ENCODE measurements at regions not wholly inside any gene's neighbourhood (a gene's known extent, or its start where the extent isn't known, plus 50 kb on each side); places are given as distances from the start of the nearest gene placed in this dataset.

GRCh38 chr6:43891072-43891870, 121.3 kb downstream of the VEGFA start (continued):
- peak; percentile 53; the same call in 1 of the 2 replicates for TF ChIP-seq LARP7 (IDR thresholded peaks at IDR 0.05)
- 0 out of 4 replicates have a peak, but pooled peaks of 1 of the 2 experiments have one; percentile 22 for TF ChIP-seq HDAC1 (IDR thresholded peaks at IDR 0.05)

- 64% methylated on average over 17 of the region's 17 CpGs for WGBS (ENCODE audit: insufficient coverage, low coverage, missing lambda C conversion rate)
These were observed 120.4 kb downstream of the VEGFA start for GRCh38 chr6:43890197-43891062.

More at GRCh38 chr6:43890197-43891062, 120.4 kb downstream of the VEGFA start:
- intact Hi-C loops (cut with micrococcal nuclease) = no loop called here
- in situ Hi-C loops (cut with MboI) = no loop called here
- ChIA-PET CTCF (ENCODE audit: low intra/inter-chr PET ratio) (no interaction called here), POLR2A (interaction anchor here (1.1 to 1.8 kb wide), 5 partner anchors 9 to 47 kb away, joined by 3 to 11 read pairs (median 4); no protein-coding TSS in a partner anchor)
- Histone ChIP-seq H3K9me3 (replicated peaks; ENCODE audit: control insufficient read depth, insufficient read depth, low read depth, low read length) (no peaks in the 10 kb centered on the region), H3K4me1 (replicated peaks in 1 of 2; ENCODE audit: control insufficient read depth in 2 of 2, insufficient read depth in 2 of 2, low read length in 2 of 2) (peaks cover 23 to 24% of the 10 kb centered on the region in 2 experiments), H3K36me3 (ENCODE audit: control insufficient read depth, insufficient read depth, low read length) (no peaks in the 10 kb centered on the region), H3K4me2 (ENCODE audit: insufficient read depth, low read length) (no peak overlapping the region), H4K20me1 (replicated peaks; ENCODE audit: control insufficient read depth, insufficient read depth, low read length) (no peaks in the 10 kb centered on the region), H3K9ac (ENCODE audit: insufficient read depth in 1 of 2, low read depth in 2 of 2, low read length in 2 of 2) (peak overlapping the region in 1 of 2 experiments; percentile 43; a peak in 2 of 4 replicates), H3K79me2 (ENCODE audit: control insufficient read depth, insufficient read depth, low read length) (no peaks in the 10 kb centered on the region), H3K9me1 (ENCODE audit: control insufficient read depth, insufficient read depth, low read length) (peaks cover 4% of the 10 kb centered on the region), H3K27ac (ENCODE audit: extremely low read depth, low read depth, low read length) (no peak overlapping the region), H2AFZ (ENCODE audit: low read depth, low read length) (0 out of 2 replicates have a peak overlapping the region, but pooled peaks have one; percentile 18), H3K27me3 (ENCODE audit: control insufficient read depth in 2 of 2, insufficient read depth in 2 of 2, low read length in 2 of 2) (no peaks in the 10 kb centered on the region), H3K4me3 (no peak overlapping the region)
- TF ChIP-seq RBM25 (IDR thresholded peaks at IDR 0.05; ENCODE audit: low read depth, low read length, severe bottlenecking) (peak; percentile 26), ZNF121 (CRISPR knock-in tag; conservative IDR thresholded peaks at IDR 0.05) (no peak), BCOR (IDR thresholded peaks at IDR 0.05) (peak; percentile 74; the same call in 1 of the 2 replicates), U2AF2 (optimal IDR thresholded peaks at IDR 0.05; ENCODE audit: low read depth, low read length) (no peak), NFIX (CRISPR knock-in tag; IDR thresholded peaks at IDR 0.05; ENCODE audit: low read depth) (no peak), TGIF2 (CRISPR knock-in tag; IDR thresholded peaks at IDR 0.05) (no peak), ZNF511 (CRISPR knock-in tag; IDR thresholded peaks at IDR 0.05) (no peak), POLR2B (IDR thresholded peaks at IDR 0.05; ENCODE audit: low read depth, partially characterized antibody) (no peak), E2F8 (IDR thresholded peaks at IDR 0.05; ENCODE audit: low read depth, partially characterized antibody) (no peak), ZNF24 (IDR thresholded peaks at IDR 0.05) (peak; percentile 66; the same call in 1 of the 2 replicates), TFAP4 (CRISPR knock-in tag; IDR thresholded peaks at IDR 0.05; ENCODE audit: borderline replicate concordance) (peak; percentile 14; the same call in 1 of the 2 replicates), NR2C2 (CRISPR knock-in tag; IDR thresholded peaks at IDR 0.05) (peak; percentile 42; the same call in 1 of the 2 replicates), NR2C2 (tag; IDR thresholded peaks at IDR 0.05) (no peak)
- FAIRE-seq (no peak), DNase-seq (ENCODE audit: extremely low read depth in 1 of 4, low spot score in 3 of 4) (no peak), ATAC-seq (no peak)
- BruUV-seq (replicated peaks) = no TSS peak

Measured in K562 (cell line).